ENCODE measurements at regions not wholly inside any gene's neighbourhood (a gene's known extent, or its start where the extent isn't known, plus 50 kb on each side); places are given as distances from the start of the nearest gene placed in this dataset.

DNA sequence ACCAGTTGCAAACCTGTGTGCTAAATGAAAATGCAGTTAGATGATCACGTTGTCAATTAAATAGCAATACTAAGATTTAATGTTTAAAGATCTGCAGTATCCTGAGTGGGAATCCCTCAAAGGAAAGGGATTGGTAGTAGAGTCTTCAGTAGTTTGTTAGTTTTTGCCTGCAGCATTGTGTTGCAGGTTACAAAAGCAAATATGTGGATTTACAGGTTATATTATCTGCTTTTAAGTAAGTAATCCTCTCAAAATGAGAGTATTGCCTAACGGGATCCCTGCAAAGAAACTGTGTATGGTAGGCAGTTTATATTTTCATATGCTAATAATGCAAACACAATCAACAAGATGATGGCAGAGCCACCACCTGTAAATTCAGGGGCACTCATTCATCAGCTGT is 72.2 kb upstream of the OSBPL8 start:
- TF ChIP-seq POLR2AphosphoS5 (IDR thresholded peaks at IDR 0.05; ENCODE audit: low read depth, low read length) (no peak), CTCF (IDR thresholded peaks at IDR 0.05; ENCODE audit: control extremely low read depth in 1 of 3, insufficient read depth in 1 of 3, low read depth in 1 of 3, low read length in 3 of 3) (no peak), TEAD4 (IDR thresholded peaks at IDR 0.05; ENCODE audit: low read depth, low read length) (no peak), SIN3A (conservative IDR thresholded peaks at IDR 0.05 in 1 of 2, IDR thresholded peaks at IDR 0.05 in 1 of 2; ENCODE audit: low read depth in 1 of 2, low read length in 2 of 2) (no peak), SUZ12 (IDR thresholded peaks at IDR 0.05; ENCODE audit: low read length) (no peak)
- TF ChIP-seq, protein P1, sequence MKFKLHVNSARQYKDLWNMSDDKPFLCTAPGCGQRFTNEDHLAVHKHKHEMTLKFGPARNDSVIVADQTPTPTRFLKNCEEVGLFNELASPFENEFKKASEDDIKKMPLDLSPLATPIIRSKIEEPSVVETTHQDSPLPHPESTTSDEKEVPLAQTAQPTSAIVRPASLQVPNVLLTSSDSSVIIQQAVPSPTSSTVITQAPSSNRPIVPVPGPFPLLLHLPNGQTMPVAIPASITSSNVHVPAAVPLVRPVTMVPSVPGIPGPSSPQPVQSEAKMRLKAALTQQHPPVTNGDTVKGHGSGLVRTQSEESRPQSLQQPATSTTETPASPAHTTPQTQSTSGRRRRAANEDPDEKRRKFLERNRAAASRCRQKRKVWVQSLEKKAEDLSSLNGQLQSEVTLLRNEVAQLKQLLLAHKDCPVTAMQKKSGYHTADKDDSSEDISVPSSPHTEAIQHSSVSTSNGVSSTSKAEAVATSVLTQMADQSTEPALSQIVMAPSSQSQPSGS (IDR thresholded peaks at IDR 0.05; ENCODE audit: low read length): no peak

Measured in H1 (cell line).